AG09319 (cell line): ENCODE measurements at regions not wholly inside any gene's neighbourhood (a gene's known extent, or its start where the extent isn't known, plus 50 kb on each side); places are given as distances from the start of the nearest gene placed in this dataset.
"Not testable (repeated sequence)": the region's sequence is repeated elsewhere in the genome, so short reads cannot be mapped to it uniquely, and the experiment has no call there.

Source experiments
- DNase-seq: peaks from one replicate; pipeline ENCODE4 v3.0.0-alpha.2; 2010; ENCODE audit warnings: low read depth; ENCODE audit errors: extremely low read depth
- CTCF ChIP-seq: IDR thresholded peaks from 2 replicates; pipeline ENCODE4 v1.5.1; 2011; ENCODE audit warnings: low read depth, mild to moderate bottlenecking, inconsistent platforms, low read length, moderate library complexity

GRCh38 chr1:185385991-185386390 is 68.9 kb upstream of the IVNS1ABP start:
- DNase-seq = no peak
- TF ChIP-seq CTCF = no peak

- not testable (repeated sequence) for DNase-seq
Observed at GRCh38 chr1:185383805-185384204, 66.8 kb upstream of the IVNS1ABP start.

- no peak for TF ChIP-seq CTCF
- no peak for DNase-seq
Observed at GRCh38 chr1:185377831-185378230, 60.8 kb upstream of the IVNS1ABP start.

- DNase-seq = no peak
- no peak for TF ChIP-seq CTCF
Observed at GRCh38 chr1:185376840-185377635, 60.0 kb upstream of the IVNS1ABP start.

- no peak for TF ChIP-seq CTCF
- no peak for DNase-seq
Observed at GRCh38 chr1:185376288-185376687, 59.2 kb upstream of the IVNS1ABP start.

- no peak for DNase-seq
- no peak for TF ChIP-seq CTCF
Observed at GRCh38 chr1:185375583-185375982, 58.5 kb upstream of the IVNS1ABP start.

GRCh38 chr1:185373813-185374529 is 56.9 kb upstream of the IVNS1ABP start:
- no peak for DNase-seq
- TF ChIP-seq CTCF = no peak
